Fibroblast of villous mesenchyme (primary cell): ENCODE measurements at regions not wholly inside any gene's neighbourhood (a gene's known extent, or its start where the extent isn't known, plus 50 kb on each side); places are given as distances from the start of the nearest gene placed in this dataset.

Source experiments
- DNase-seq: peaks from one replicate; pipeline ENCODE4 v3.0.0-alpha.2; 2010; ENCODE audit warnings: low read depth
- H3K4me3 ChIP-seq: 2 replicates; pipeline ENCODE4 v1.5.1; 2011; ENCODE audit warnings: low read depth, mild to moderate bottlenecking, low read length
- TF ChIP-seq, protein P1 (sequence below): IDR thresholded peaks from 2 replicates; pipeline ENCODE4 v1.5.1; 2012; ENCODE audit warnings: low read depth, mild to moderate bottlenecking, low read length; ENCODE audit not compliant: insufficient read depth

DNA sequence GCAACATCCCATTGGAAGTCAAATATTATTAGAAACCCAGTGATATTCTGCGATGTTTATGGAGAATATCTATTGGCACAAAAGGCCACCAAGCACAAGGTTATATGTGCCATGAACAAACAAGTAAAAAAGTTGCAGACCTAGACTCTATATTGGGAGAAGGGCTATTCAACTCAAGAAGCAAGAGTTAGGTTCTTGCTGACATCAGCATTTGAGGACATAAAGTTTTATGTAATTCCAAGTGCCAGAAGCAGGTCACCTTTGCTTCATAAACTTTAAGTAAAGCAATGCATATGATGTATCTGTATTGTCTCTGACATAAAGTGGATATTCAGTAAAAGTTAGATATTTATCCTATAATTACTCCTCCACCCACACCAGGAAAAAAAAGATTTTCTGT is 71.1 kb downstream of the MAGEB10 start:
- TF ChIP-seq, protein P1, sequence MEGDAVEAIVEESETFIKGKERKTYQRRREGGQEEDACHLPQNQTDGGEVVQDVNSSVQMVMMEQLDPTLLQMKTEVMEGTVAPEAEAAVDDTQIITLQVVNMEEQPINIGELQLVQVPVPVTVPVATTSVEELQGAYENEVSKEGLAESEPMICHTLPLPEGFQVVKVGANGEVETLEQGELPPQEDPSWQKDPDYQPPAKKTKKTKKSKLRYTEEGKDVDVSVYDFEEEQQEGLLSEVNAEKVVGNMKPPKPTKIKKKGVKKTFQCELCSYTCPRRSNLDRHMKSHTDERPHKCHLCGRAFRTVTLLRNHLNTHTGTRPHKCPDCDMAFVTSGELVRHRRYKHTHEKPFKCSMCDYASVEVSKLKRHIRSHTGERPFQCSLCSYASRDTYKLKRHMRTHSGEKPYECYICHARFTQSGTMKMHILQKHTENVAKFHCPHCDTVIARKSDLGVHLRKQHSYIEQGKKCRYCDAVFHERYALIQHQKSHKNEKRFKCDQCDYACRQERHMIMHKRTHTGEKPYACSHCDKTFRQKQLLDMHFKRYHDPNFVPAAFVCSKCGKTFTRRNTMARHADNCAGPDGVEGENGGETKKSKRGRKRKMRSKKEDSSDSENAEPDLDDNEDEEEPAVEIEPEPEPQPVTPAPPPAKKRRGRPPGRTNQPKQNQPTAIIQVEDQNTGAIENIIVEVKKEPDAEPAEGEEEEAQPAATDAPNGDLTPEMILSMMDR, result no peak
- no peak for DNase-seq
- no peak overlapping the region for H3K4me3 ChIP-seq
